ENCODE measurements at regions not wholly inside any gene's neighbourhood (a gene's known extent, or its start where the extent isn't known, plus 50 kb on each side); places are given as distances from the start of the nearest gene placed in this dataset.

GRCh38 chr2:198468136-198468535 lies 663.7 kb downstream of the PLCL1 start:
- TF ChIP-seq CTCF (IDR thresholded peaks at IDR 0.05; ENCODE audit: poor library complexity), result no peak
- no peak for TF ChIP-seq EZH2 (IDR thresholded peaks at IDR 0.05; ENCODE audit: borderline replicate concordance)

Measured in hepatocyte (in vitro differentiated cells).